Sigmoid colon (tissue), 6 donors: ENCODE measurements at regions not wholly inside any gene's neighbourhood (a gene's known extent, or its start where the extent isn't known, plus 50 kb on each side); places are given as distances from the start of the nearest gene placed in this dataset.

Source experiments
- DNase-seq: peaks from one replicate; pipeline ENCODE4 v3.0.0-alpha.2; 2019
- H3K27ac ChIP-seq, 4 donors: fragments of 200-600 bp; sonication (generic); one replicate each; pipeline ENCODE4 v1.5.1; 2016 to 2019; ENCODE audit warnings: mild to moderate bottlenecking in 1 of 4
- H3K27me3 ChIP-seq, 3 donors: fragments of 200-600 bp; sonication (generic); one replicate each; pipeline ENCODE4 v1.5.1; 2019; ENCODE audit warnings: mild to moderate bottlenecking in 1 of 3
- H3K36me3 ChIP-seq, 4 donors: fragments of 200-600 bp; sonication (generic); one replicate each; pipeline ENCODE4 v1.5.1; 2016 to 2019
- H3K4me1 ChIP-seq, 4 donors: fragments of 200-600 bp; sonication (generic); one replicate each; pipeline ENCODE4 v1.5.1; 2017 to 2019
- H3K4me3 ChIP-seq, 4 donors: fragments of 200-600 bp; sonication (generic); one replicate each; pipeline ENCODE4 v1.5.1; 2017 to 2019; ENCODE audit warnings: mild to moderate bottlenecking in 2 of 4, moderate library complexity in 1 of 4
- H3K9me3 ChIP-seq, 4 donors: fragments of 200-600 bp in 3 of 4; sonication (generic) in 3 of 4; one replicate each; pipeline versions ENCODE4 v1.5.1 to v1.6.1; 2013 to 2019
- EP300 ChIP-seq, 4 donors: sonication (generic); formaldehyde crosslinking; IDR thresholded peaks; one replicate each; pipeline ENCODE4 v1.6.1; 2017; ENCODE audit warnings: antibody characterized with exemption in 4 of 4
- POLR2A ChIP-seq, 2 donors: fragments of 450-650 bp; IDR thresholded peaks; one replicate each; pipeline ENCODE4 v1.6.1; 2016; ENCODE audit warnings: antibody characterized with exemption in 2 of 2, mild to moderate bottlenecking in 2 of 2, moderate library complexity in 2 of 2
- POLR2AphosphoS5 ChIP-seq, 4 donors: sonication (generic); formaldehyde crosslinking; IDR thresholded peaks; one replicate each; pipeline ENCODE4 v1.6.1; 2017; ENCODE audit warnings: antibody characterized with exemption in 4 of 4
- WGBS, 2 donors: extraction: QIAGEN DNeasy Blood & Tissue Kit; methylation state at CpG; one replicate each; pipeline ENCODE4 v1.1.7; 2013; 5-methylcytosine and 5-hydroxymethylcytosine counted together
- intact Hi-C: fragments of 100-400 bp; cut with DNase I; formaldehyde crosslinking; loops from one replicate; pipeline ENCODE4 v1.15.1; 2023
- TF ChIP-seq, protein P1 (sequence below), 4 experiments: fragments of 450-650 bp in 3 of 4; fragments of 200-600 bp in 1 of 4; IDR thresholded peaks; one replicate each; pipeline ENCODE4 v1.5.1; 2016 to 2019; ENCODE audit warnings: antibody characterized with exemption in 4 of 4, mild to moderate bottlenecking in 3 of 4, moderate library complexity in 2 of 4
- donor health status: healthy with polysubstance abuse.
- donor health status: healthy.

DNA sequence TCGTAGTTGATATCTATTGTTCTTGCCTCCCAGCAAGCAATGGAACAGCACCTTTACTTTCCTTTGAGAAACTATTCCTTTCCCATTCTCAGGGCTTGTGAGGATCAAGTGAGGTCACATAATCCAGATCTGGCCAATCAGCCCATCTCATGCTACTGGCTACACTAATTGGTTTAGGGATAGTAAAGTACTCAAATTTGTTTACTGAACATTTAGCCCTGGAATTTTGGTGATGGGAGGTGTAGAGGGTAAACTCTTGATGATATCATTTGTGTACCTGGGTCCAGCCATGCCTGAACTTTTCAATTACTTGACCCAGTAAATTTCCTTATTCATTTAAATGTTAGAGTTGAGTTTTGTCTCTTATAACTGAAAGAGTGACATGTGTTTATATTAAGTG, 195.8 kb upstream of the TNP1 start:
- DNase-seq, result no peak
- no peak overlapping the region for H3K4me3 ChIP-seq
- no peaks in the 10 kb centered on the region for H3K36me3 ChIP-seq
- H3K27ac ChIP-seq, result no peak overlapping the region
- H3K9me3 ChIP-seq, result no peaks in the 10 kb centered on the region
- TF ChIP-seq EP300 (IDR thresholded peaks at IDR 0.05), result no peak
- TF ChIP-seq, protein P1, sequence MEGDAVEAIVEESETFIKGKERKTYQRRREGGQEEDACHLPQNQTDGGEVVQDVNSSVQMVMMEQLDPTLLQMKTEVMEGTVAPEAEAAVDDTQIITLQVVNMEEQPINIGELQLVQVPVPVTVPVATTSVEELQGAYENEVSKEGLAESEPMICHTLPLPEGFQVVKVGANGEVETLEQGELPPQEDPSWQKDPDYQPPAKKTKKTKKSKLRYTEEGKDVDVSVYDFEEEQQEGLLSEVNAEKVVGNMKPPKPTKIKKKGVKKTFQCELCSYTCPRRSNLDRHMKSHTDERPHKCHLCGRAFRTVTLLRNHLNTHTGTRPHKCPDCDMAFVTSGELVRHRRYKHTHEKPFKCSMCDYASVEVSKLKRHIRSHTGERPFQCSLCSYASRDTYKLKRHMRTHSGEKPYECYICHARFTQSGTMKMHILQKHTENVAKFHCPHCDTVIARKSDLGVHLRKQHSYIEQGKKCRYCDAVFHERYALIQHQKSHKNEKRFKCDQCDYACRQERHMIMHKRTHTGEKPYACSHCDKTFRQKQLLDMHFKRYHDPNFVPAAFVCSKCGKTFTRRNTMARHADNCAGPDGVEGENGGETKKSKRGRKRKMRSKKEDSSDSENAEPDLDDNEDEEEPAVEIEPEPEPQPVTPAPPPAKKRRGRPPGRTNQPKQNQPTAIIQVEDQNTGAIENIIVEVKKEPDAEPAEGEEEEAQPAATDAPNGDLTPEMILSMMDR (IDR thresholded peaks at IDR 0.05), result no peak
- TF ChIP-seq POLR2A (IDR thresholded peaks at IDR 0.05), result no peak
- TF ChIP-seq POLR2AphosphoS5 (IDR thresholded peaks at IDR 0.05), result no peak
- intact Hi-C loops, result no loop called here
- WGBS, 2 donors, result 71 to 84% methylated on average over 1 of the region's 1 CpG
- no peaks in the 10 kb centered on the region for H3K27me3 ChIP-seq
- H3K4me1 ChIP-seq, result peaks cover 0 to 10% (median 3%) of the 10 kb centered on the region in 4 donors

DNA sequence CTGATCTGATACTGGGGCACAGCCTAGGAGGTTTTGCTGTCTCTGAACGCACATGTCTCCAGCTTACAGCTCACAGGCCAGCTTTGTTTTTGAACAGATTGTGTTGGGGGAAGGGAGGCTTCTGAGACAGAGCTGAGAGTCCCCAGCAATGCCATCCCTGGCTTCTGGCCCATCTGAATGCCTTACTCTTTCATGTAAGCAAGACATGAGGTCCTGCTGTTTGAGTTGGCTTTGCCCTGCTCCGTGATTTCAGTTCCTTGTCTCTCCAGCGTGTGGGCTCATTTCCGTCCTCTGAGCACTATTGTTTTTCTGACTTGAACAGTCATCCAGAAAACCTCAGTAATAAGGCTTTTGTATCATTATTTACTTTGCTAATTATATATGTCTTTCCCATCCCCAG, 194.9 kb upstream of the TNP1 start:
- H3K27ac ChIP-seq, result no peak overlapping the region
- H3K9me3 ChIP-seq, result no peaks in the 10 kb centered on the region
- WGBS, 2 donors, result 62 to 69% methylated on average over 4 of the region's 4 CpGs
- no peak for DNase-seq
- no peak overlapping the region for H3K4me3 ChIP-seq
- TF ChIP-seq POLR2A (IDR thresholded peaks at IDR 0.05) (no peak), POLR2AphosphoS5 (IDR thresholded peaks at IDR 0.05) (no peak), EP300 (IDR thresholded peaks at IDR 0.05) (no peak)
- TF ChIP-seq, protein P1 (IDR thresholded peaks at IDR 0.05), result no peak
- H3K4me1 ChIP-seq, result peaks cover 0 to 19% (median 6%) of the 10 kb centered on the region in 4 donors
- H3K27me3 ChIP-seq, result no peaks in the 10 kb centered on the region
- no peaks in the 10 kb centered on the region for H3K36me3 ChIP-seq
- intact Hi-C loops, result no loop called here

DNA sequence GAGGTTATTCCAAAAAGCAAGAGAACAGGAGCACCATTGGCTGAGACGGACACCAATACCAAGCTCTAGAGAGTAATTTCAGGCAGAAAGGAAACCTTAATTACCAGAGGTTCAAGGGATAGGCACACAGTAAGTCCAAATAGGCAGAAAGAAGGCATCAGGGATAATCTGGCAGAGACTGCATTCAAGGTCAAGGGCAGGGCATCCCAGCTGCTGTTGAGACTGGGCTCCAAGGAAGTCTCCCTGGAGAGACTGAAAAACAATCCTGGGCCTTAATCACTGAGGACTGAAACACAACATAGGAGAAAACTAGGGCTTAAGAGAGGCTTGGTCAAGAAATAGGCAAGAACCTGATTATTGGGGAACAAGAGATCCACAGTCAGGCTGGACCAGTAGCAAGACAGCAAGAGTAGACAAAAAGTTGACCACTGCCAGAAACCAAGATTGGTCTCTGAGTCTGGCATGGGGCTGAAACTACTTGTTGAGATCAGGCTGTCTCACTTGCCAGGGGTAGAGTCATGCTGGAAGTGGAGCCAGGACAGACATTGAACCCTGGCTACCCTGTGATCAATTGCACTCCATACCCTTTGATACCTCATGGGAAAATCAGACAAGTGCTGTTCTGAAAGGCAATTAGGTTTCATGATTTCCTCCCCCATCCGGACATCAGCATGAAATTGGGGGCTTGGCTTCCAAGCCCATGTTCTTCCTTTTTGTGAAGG, 193.2 kb upstream of the TNP1 start:
- Histone ChIP-seq H3K4me3 (no peak overlapping the region), H3K27me3 (no peaks in the 10 kb centered on the region), H3K27ac (no peak overlapping the region), H3K36me3 (no peaks in the 10 kb centered on the region), H3K4me1 (peaks cover 0 to 25% (median 6%) of the 10 kb centered on the region in 4 donors), H3K9me3 (no peaks in the 10 kb centered on the region)
- no peak for DNase-seq
- TF ChIP-seq POLR2A (IDR thresholded peaks at IDR 0.05), result no peak
- no peak for TF ChIP-seq POLR2AphosphoS5 (IDR thresholded peaks at IDR 0.05)
- TF ChIP-seq, protein P1 (IDR thresholded peaks at IDR 0.05), result no peak
- no peak for TF ChIP-seq EP300 (IDR thresholded peaks at IDR 0.05)
- intact Hi-C loops, result no loop called here
- 89 to 94% methylated on average over 2 of the region's 2 CpGs for WGBS, 2 donors

DNA sequence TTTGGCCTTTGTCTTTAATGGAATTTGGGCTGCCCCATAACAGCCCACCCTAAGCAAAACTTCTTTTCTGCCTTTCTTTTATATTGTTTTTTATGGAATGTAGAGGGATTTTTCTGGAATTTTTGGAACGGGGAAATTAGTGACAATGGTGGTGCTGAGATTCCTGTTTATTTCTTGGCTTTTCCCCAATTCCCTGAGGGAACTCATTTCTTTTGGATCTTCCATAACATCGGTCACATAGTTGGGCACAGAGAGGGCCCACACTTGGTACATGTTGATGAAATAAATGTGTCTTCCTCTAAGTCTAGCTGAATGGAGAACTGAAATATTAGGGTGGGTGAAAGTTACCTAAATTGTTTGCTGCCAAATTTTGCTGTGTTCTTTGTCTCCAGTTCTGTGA, 191.6 kb upstream of the TNP1 start:
- intact Hi-C loops, result no loop called here

More for the DNA sequence above, 191.6 kb upstream of the TNP1 start:
- Histone ChIP-seq H3K27me3 (no peaks in the 10 kb centered on the region), H3K27ac (no peak overlapping the region), H3K4me1 (peaks cover 0 to 36% (median 13%) of the 10 kb centered on the region in 4 donors), H3K9me3 (no peaks in the 10 kb centered on the region), H3K4me3 (no peak overlapping the region), H3K36me3 (no peaks in the 10 kb centered on the region)
- whole genome bisulfite sequencing, 2 donors, result 87 to 89% methylated on average over 2 of the region's 2 CpGs
- no peak for DNase-seq
- no peak for TF ChIP-seq POLR2A (IDR thresholded peaks at IDR 0.05)
- TF ChIP-seq POLR2AphosphoS5 (IDR thresholded peaks at IDR 0.05), result no peak
- TF ChIP-seq EP300 (IDR thresholded peaks at IDR 0.05), result no peak
- TF ChIP-seq, protein P1 (IDR thresholded peaks at IDR 0.05), result no peak
